NCI-H2227 (cell line): ENCODE measurements at regions not wholly inside any gene's neighbourhood (a gene's known extent, or its start where the extent isn't known, plus 50 kb on each side); places are given as distances from the start of the nearest gene placed in this dataset.
A peak's percentile ranks its signal among the peaks of the same experiment; 100 is the strongest.

Experiments used
- DNase-seq: peaks from one replicate; lab custom pipeline; 2025; ENCODE audit not compliant: unreplicated experiment; lab: John Stamatoyannopoulos, UW

DNA sequence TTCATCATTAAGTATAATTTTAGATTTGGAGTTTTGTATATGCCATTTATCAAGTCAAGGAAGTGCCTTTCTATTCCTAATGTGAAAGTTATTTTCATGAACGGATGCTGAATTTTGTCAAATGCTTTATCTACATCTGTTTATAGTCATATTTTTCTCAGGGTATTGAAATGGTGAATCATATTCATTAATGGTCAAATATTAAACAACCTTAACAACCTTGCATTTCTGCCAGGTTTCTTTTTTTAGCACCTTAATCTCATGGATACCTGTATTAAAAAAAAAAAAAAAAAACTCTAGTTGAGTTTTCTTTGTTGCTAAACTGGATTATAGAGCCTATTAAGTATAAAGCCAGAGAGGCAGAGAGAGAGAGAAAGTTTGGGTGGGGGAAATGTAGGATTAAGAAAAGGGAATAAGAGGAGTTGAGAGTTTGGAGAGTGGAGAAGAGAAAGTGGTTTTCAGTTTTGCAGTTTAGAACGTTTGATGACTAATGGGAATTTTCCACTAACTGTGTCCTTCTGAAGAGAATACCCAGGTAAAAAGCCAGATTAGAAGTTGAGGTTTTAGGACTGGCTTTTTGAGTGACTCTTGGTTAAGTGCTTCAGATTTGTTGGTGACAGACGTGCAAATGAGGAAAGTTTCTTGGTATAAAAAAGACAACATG is 305.0 kb downstream of the HLX start:
- DNase-seq = no peak

DNA sequence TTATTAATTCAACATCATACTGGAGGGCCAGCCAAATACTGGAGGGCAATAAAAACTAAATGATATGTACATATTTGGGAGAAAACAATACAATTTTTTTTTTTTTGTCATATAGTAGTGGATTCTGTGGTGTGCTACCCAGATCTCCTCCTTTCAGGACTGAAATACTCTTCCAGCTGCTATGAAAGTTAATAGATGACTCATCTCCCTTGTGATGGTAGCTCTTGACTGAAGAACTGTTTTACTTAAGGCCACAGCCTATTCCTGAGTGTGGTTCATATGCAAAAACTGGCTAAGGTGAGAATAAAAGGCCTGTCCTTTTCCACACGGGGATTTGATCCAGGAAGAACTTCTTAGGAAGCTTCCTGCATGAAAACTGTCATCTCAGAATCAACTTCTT is 307.9 kb downstream of the HLX start:
- no peak for DNase-seq

DNA sequence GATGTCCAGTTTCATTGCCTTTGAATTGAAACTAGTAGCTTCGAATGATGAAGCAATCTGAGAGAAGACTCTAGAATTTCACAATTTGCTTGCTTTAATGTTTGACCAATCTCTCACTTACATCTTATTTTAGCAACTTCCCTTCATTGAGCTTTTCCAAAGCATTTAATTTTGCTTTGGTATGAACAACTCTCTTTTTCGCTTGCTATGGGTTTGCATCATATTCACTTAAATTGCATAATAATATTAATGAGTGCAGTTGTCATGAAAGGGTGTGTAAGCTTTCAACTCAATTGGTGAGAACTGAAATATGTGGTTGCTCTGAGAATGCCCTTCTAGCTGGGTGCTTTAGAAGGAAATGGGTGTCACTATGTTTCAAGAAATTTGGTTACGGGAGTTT is 309.2 kb downstream of the HLX start:
- no peak for DNase-seq

DNA sequence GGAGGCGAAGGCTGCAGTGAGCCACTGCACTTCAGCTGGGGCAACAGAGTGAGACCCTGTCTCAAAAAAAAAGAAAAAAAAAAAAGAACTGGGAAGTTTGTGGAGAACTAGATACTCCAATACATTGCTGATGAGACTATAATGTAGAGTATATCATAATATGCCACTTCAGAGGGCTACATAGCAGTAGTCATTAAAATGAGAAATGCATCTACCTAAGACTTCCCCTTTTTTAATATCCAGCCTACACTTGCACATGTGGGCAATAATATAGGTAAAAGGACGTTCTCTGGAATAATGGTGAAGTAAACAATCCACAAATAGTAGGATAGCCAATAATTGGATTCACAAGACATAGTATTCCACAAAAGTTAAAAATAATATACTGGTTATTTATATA is 311.0 kb downstream of the HLX start:
- no peak for DNase-seq

DNA sequence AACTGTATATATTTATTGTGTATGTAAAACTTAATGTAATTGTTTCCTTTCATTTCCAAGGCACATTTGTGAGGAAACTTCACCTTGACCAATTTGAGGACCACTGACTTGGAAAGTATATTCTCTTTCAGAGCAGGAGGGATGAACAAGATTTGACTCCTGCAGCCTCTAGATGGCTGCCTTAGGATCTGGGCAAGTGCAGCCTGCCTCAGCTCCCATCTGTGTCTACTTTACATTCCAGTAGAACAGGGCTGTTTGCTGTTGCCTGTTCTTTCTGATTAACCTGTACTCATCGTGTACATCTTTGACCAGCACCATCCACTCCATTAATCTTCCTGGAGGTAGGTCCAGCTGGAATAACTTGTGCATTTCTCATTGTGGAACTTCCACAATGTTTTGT is 312.8 kb downstream of the HLX start:
- no peak for DNase-seq

DNA sequence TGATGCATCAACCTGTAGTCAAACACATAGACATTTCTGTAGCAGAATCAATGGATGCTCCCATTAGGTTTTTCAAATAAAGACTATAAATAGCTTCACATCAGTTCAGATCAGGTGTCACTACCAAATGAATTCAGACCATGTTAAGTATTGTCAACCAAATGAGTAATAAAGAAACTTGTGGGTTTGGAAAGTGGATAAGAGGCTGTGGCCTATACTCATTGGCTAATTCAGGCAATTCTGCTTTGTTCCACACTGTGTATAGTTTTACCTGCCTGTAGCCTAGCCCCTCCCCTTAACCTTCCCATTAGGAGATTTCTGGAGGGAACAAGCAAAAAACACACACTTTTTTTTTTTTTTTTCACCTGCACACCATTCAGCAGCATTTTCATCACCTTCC is 321.2 kb downstream of the HLX start:
- no peak for DNase-seq

DNA sequence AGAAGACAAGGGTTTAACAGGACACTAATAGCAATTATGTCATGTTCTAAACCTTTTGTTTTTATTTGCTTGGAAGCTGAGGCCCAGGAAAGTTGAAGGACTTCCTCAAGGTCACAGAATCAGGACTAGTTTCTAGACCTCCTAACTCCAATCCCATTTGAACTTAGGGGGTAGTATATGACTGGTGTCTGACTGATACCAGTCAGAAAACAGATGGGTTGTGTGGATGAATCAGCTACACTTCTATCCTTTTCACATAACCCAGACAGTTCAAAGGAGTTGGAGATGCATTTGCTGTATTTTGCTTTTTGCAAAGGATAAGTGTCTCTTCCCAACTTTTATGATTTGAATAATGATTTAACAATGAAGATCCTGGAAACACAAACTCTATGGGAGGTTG is 322.5 kb downstream of the HLX start:
- no peak for DNase-seq

DNA sequence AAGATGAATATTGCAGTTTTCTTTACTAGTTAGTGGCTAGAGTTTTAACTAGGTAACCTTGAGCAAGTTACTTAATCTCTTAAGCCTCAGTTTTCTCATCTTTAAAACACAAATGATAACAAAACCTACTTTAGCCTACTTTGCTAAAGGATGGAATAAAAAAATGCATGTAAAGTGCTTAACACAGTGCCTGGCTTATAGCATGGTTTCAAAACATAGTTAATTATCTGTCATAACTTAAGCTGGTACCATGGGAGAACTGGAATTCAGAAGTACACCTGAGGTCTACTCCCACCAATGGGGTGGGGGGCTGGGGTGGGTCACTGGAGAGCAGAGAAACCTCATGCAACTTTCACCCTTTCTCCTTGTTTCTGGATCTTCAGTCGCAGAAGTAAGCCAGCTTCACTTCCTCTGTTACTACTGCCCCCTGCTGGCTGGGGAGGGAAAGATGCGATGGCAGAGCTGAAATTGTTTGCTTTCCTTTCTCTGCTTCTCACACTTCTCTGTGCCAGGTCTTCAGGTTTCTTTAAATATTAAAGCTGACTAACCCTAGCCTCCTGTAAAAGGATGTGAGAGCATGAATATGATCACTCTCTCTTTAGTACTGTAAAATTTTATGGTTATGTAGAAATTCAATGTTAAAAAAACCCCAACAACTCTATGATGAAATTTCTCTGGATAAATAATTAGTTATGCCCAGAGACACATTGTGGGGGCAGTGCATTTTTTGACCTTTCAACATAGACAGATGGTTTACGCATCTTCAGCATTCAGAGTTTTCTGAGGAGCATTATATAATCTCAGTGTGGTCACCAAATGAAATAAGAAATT is 324.2 kb downstream of the HLX start:
- peak; percentile 1 for DNase-seq

DNA sequence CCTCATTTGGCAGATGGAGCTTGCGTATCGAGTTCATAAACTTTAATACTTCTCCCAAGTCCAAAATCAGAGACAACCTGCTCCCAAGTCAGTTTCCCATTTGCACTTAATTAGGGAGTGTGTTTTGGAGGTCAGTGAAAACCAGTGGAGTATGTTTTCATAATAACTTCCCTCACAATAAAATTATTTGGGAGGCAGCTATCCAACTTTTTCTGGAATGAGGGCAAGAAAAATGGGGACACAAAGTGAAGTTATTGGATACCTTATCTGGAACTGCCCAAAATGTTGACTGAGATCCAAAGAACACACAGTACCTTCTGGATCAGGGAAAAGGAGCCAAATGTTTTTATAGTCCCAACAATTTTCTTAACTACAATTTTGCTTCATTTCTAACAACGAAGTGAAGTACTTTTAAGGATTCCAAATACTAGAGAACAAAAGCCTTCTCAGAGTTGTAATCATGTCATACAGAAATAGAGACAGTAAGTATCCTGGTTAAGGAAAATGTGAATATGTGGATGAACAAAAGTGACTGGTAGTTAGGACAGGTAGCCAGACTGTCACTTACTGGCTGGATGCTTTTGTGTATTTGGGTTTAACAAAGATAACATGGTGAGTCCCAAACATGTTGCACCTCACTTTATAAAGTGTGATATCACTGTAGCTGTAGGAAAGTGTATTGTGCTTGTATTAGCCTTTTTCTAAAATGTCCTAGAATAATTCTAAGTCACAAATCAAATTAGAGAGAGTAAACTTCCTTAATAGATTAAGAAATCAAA is 325.0 kb downstream of the HLX start:
- DNase-seq = no peak

DNA sequence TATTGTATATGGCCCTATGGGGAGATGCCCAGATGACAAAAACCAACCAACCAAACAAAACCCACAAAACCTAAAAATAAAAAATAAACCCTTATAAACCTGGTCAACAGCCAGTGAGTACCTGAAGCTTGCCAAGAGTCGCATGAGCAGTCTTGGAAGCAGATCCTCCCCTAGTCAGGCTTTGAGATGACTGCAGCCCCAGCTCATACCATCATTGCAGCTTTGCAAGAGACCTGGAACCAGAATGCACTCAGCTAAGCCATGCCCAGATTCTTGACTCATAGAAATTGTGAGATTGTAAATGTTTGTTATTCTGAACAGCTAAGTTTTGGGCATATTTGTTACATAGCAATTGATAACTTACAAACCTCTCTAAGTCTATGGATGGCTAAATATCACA is 326.8 kb downstream of the HLX start:
- no peak for DNase-seq

DNA sequence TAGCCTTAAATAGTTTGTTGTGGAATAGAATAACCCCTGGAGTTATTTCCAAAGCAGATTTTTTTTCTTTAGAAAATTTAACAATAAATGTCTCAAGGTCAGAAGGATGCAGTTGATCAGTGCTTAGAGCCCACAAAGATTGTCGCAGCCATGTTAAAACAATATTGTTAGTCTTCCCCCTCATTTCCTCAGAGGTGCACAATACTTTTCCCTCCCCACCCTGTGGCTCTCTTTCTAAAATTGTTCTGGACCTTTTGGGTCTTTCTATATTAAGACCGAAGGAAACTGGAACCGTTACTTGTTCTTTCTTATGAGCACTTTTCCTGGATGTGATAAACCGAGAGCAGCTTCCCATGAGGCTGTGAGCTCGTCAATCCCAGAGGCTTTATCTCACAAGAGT is 333.7 kb downstream of the HLX start:
- DNase-seq = no peak

DNA sequence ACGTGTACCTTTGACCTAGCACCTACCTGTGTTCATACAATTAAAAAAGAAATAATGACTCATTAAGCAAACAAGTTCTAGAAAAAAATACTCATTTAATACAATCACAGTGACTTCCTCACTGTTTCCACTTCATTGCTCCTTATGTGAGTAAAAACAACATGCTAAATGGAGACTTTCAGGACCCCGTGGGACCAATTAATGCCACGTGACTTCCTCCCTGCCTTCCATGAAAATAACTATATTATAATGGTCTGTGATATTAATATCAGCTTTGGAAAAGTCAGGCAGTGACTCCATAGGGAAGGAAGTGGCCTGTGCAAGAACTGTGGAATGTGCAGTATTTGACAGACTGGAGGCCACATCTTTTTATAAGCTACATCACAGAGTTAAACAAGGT is 337.8 kb downstream of the HLX start:
- no peak for DNase-seq

DNA sequence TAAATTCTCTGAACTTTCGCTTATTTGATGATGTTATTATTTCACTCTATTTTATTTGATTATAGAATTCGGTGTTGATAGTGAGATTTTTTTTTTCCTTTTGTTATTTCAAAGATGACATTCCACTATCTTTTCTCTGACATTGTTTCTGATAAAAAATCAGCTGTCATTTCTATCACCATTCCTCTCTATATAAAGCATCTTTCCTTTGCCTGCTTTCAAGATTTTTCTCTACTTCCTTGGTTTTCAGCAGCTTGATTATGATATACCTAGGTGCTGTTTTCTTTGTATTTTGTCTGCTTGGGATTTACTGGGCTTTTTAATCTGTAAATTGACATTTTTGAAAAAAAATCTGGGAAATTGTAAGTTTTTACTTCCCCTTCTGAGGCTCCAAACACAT is 344.0 kb downstream of the HLX start:
- DNase-seq = no peak

DNA sequence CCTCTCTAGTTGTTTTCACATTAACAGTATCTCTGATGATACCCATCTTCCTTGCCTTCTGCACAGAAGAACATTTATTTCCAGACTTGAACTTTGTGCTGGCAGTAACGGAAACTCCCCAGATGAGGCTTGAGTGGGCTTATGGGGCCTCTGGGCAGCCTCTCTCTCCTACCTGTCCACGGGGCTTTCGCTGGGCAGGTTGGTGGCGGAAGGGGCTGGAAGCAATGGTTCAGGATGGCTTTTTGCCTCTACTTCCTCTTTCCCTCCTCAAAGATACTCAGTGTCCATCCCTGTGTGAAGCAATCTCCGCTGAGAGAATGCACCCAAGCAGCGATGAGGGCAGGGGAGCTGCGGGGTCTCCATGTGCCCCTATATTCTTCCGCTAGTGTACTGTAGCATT is 348.2 kb downstream of the HLX start:
- no peak for DNase-seq

DNA sequence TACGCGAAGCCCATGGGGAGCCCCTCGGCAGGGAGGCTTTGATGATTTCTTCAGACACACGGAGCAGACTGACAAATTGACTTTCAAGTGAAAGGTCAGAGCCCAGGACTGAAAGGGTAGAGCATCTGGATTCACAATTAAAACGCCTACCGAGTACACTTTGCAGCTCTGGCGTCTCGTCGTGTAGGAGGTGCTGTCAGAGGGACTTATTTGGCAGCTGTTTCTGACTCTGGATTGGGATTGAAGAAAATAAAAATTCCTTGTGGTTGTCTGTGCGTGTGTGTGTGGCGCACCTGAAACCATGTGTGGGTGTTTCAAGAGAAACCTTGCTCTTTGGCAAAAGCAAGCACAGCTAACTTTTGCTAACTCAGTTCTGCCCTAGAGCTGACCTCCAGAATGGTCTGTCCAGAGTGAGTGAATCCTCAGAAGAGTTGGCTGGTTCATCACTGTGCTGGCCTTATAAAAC is 348.7 kb downstream of the HLX start:
- DNase-seq = no peak

DNA sequence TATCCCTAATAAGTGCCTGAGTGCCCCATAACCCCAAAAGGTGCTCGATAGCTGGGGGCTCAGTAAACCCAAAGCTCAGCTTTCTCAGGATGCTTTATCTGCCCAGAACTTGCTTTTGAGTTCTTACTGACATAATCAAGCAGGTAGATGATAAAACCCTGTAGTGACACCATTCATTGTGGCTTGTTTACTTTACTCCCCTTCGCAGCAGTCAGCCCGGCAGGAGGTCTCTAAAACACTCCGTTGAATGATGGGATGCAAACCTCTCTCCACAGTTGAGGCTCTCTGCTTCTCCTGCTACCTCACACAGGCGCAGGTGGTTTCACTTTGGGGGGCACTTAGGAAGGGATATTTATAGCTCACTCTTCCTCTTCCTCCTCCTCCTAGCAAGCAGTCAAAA is 349.4 kb downstream of the HLX start:
- DNase-seq = no peak

DNA sequence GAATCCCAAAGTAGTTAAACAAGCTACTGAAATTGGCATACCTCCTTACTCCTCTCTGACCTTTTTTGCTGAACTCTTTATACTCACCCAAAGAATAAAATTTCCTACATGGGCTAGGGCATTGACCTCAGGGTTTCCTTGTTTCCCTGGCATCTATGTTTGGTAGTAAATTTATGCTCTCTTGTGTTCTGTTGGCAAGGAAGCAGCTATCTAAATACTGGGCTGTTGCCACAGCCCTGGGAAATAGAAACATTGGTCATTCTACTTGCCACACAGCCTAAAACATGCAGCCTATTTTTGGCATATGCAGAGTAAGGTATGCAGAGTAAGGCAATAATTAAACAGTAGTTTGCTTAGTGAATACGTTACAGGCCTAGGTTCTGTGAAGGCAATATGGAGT is 351.4 kb downstream of the HLX start:
- no peak for DNase-seq

DNA sequence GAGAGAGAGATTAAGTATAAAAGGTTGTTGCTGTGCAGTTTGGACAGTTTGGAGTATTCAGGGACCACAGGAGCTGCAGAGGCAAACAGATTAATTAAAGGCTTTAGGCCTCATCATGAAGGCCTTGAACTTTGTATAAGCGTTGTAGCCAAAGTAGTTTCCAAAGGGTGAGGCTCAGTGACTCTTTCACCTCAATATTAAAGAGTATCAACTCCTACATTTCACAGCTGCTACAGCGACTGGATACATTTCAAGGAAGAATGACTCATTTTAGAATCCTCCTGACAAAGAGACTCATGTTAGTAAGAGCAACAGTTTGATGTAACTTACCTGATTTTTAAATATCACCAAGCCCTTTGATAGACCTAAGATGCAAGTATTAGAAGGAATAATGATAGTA is 355.5 kb downstream of the HLX start:
- no peak for DNase-seq

DNA sequence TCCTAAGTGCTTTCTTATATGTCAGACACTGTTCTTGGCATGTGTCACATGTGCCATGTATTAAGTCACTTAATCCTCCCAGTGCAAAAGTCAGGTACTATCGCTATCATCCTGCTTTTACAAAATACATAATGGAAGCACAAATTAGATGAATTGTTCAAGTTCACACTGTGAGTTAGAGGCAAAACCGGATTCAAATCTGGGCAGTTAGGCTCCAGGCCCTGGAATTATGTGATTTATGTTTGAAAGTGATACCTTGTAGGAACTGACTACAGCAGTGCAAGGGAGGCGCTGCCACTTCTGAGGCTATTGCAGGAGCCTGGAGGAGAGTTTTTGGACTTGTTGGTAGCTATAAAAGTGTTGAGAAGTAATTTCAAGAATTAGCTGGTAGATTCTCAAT is 358.3 kb downstream of the HLX start:
- no peak for DNase-seq

DNA sequence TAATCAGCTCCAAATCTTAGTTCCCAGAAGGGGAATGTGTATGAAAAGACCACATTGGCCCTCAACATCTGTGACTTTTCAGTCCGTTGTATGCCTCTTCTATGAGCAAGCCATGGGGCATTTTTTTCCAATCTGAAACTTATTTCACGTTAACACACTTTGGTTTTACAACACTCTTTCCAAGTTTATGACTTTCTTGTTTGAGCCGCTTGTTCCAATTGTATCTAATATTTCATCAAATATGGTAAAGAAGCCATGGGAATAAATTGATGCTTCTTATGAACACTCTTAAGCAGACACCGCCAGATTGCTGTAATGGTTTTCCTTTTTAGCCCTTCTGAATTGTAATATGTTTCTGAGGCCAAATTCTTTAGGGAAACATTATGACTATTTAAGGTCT is 359.9 kb downstream of the HLX start:
- no peak for DNase-seq

DNA sequence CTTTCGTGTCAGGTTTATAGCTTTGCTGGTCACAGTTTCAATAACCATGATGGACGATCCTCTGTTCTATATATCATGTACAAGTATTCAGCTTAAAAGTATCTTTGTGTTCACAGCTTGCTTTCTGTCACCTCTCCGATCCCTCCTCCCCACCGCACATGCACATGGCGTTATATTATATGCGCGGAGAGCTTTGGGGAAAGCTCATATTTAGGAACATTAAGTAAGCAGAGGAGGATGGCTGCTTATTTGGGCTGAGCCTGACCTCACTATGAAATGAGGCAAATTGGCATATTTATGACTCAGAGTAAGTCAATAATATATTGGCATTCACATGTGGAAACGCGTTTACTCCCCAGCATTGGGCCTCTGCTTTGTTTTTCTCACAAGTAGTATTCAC is 360.5 kb downstream of the HLX start:
- no peak for DNase-seq

DNA sequence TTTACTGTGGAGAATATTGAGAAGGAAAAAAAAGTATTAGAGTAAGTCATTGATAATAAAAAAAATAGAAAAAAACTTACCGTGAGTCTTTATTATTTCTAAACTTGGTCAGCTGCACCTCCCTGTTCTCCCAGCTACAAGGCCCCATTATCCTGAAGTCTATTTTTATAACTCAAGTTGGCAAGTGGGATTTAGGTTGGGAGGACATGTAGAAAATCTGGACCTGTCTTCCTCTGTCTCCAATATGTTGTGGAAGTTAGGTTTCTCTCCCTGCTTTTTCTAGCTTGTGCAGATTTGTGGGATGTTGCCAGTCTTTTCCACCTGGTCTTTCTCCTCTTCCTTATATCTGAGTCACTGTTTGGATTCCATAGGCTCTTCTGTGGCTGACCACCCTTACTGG is 361.4 kb downstream of the HLX start:
- no peak for DNase-seq
